HG03060 (cell line): ENCODE measurements at regions not wholly inside any gene's neighbourhood (a gene's known extent, or its start where the extent isn't known, plus 50 kb on each side); places are given as distances from the start of the nearest gene placed in this dataset.
"Not testable (repeated sequence)": the region's sequence is repeated elsewhere in the genome, so short reads cannot be mapped to it uniquely, and the experiment has no call there.

Source experiments
- ATAC-seq: cut with Tn5 transposase; IDR thresholded peaks from one replicate; pipeline ENCODE4 v1.9.1; 2021; ENCODE audit warnings: low read depth, moderate number of reproducible peaks; ENCODE audit not compliant: unreplicated experiment

DNA sequence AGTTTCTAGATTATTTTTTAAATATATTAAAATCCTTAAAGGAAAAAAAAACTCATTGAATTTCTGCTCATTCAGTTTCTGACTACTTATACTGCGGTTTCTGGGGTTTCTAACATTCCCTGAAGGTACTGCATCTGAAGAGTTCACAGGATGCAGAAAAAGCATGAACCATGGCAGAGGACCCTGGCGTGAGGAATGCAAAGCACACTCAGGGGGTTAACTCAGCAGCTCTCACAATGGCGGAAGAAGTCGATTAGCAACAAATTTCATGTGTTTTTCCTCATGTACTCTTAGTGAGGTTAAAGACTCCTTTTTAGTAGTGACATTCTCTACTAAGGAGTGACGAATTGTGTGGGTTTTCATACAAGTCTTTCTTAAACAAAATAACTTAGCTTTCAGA is 975.6 kb downstream of the NCAM2 start:
- no peak for ATAC-seq

DNA sequence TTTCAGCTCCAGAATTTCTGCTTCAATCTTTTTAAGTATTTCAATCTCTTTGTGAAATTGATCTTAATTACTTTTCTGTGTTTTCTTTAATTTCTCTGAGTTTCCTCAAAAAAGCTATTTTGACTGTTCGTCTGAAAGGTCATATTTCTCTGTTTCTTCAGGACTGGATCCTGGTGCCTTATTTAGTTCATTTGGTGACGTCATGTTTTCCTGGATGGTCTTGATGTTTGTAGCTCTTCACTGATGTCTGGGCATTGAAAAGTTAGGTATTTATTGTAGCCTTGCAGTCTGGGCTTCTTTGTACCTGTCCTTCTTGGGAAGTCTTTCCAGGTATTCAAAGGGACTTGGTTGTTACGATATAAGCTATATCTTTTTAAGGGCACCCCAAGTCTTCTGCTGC is 998.7 kb downstream of the NCAM2 start:
- ATAC-seq, result no peak

DNA sequence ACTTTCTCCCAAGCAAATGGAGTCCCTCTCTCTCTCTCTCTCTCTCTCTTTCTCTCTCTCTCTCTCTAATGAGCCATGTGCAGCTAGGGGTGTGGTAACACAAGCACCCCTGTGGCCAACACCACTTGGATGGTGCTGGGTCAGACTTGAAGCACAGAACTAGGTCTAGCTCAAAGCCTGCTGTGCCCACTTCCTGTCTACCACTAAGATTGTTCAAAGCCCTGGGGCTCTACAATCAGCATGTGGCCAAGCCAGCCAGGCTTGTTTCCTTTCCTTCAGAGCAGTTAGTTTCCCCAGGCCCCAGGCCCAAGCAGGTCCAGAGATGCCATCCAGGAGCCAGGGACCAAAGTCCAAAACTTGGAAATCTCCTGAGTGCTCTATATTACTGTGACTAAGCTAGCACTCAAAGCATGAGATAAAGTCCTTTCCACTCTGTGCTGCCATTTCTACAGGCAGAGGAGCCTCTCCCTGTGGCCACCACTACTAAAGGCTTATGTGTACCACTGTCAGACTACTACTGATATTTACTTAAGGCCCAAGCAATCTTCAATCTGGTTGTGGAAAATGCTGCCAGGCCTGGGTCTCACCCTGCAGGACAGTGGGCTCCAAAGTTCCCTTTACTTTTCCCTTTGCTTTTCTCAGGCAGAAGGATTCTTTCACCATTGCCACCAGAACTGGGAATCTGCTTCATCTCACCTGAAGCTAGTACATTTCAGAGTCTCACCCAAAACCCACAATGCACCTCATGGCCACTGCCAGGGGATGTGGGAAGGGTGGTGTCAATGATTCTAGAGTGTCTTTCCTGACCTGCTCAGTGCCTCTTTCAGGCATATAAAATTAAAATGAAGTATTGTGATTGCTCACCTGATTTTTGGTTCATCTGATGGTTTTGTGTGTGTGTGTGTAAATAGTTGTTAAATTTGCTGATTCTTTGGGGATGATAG is 999.5 kb downstream of the NCAM2 start:
- ATAC-seq, result no peak

DNA sequence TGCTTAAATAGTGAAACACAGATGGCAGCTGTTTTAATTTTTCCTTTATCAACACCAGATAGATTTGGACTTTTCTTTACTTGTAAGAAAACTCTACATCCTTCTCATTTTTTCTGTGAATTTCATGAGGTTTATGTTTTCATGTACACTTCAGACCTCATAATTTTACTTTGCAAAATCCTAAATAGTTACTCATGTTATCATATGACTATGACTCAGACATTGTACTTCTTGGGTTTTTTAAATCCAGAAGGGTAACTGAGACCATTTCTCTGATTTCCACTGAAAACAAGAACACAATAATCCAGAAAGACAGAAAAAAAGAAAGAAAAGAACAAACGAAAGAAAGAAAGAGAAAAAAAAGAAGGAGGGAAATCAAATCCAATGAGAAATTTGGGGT is 1021.6 kb downstream of the NCAM2 start:
- no peak for ATAC-seq

DNA sequence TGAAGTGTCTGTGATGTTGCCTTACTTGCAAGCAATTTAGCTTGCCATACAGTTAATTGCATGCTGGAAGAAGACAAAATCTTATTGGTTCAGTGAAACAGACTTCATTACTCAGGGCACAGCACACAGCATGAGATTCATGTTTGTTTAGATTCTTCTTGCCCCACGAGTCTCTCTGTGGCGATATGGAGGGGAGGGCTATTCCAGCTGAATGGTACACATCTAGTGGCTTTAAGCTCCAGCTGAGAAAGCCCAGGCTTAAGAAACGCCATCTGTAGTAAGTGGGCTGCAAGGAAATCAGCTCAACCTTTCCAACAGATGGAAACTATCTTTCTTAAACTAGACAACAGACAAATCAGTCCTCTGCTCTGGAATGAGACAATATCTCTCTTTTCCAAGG is 1022.0 kb downstream of the NCAM2 start:
- ATAC-seq, result no peak

DNA sequence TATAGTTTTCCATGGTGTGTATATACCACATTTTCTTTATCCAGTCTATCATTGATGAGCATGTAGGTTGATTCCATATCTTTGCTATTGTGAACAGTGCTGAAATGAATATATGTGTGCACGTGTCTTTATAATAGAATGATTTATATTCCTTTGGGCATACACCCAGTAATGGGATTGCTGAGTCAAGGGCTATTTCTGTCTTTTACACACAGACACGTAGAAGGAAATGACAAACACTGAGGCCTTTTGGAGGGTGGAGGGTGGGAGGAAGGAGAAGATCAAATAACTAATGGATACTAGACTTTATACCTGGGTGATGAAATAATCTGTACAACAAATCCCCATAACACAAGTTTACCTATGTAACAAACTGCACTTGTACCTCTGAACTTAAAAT is 1025.7 kb downstream of the NCAM2 start:
- not testable (repeated sequence) for ATAC-seq

DNA sequence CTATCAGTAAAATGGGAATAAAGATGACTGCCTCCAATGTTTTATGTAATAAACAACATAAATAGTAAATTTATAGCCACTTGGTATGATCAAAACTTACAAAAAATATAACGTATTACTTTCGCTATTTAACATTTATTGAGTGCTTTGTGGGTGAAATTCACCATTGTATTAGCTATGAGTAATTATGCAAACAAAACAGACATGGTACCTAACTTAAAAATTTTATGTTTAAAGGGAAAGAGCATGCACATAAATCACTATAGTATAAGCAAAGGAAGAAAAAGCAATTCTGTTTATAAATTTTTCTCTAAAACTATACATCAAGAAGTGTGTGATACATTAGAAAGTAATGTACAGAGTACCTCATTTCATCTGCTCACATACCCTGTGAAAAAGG is 1046.2 kb downstream of the NCAM2 start:
- ATAC-seq, result no peak

DNA sequence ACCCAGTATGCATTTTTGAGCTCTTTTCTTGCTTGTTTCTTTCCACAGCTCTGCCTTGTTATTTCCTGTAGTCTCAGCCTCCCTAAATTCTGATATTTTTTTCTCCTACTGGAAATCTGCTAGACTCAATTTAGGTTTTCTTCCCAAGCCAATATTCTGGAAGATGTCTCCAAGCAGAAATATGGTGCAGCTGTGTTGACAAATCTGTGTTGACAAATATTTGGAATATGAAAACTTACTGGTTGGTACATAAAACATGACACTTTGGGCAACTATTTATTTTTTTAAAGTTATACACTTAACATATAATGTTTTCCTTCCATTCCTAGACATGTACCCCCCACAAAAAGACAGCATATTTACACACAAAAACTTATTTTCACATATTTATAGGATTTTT is 1048.4 kb downstream of the NCAM2 start:
- ATAC-seq, result no peak

DNA sequence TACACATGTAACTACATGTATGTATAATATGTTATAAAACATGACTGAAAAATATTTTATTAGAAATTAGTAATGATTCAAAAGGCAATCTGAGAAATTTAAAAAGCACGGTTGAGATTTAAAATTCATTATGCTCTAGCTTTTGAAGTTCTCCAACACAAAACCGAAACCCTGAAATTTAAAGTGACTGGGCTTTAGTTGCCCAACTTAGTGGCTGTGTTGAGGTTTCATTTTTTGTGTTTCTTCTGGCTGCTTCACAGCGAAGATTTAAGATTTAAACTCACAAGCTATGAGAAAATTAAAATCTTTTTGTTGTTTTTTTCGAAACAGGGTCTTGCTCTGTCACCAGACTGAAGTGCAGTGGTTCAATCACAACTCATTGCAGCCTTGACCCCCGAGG is 1058.7 kb downstream of the NCAM2 start:
- ATAC-seq, result no peak

DNA sequence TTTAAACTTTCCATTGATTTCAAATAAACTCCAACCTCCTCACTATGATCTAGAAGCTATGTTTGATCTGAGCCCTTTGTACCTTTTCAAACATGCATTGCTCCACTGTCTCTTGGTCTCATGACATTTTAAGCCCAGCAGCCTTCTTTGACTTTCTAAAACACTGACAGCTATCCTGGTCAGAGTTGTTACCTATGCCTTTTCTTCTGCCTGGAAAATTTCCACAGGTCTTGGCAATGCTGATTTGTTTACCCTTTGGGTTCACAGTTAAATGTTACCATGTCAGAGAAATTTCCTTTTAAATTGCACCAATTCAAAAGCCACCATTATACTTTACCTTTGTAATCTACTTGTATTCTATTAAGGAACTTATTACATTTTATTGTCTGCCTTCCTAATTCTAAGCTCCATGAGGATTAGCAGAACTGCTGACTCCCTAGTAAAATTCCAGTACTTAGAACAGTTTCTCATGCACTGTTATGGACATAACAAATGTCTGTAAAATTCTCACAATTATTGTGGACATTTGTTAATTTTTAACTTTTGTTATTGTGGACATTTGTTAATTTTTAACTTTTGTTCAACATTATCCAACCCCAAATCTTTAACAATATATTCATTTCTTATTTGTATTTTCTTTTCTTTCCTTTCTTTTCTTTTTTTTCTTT is 1064.4 kb downstream of the NCAM2 start:
- ATAC-seq, result no peak

DNA sequence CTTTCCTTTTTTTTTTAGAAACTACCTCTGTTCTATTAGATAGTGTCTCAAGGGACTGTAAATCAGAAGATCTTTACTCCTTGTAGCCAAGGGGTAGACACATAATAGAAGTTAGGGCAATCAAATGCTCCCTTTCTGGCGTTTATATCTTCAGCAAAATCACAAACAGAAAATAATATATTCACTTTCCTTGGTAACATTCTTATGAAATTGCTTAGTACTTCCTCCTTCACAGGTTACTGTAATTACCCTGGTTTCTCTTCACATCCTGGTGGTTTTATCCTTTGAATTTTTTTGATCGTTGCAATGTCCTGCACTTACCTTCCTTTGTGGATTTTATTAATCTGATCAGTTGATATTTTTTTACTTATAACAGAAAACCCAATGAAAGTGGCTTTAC is 1064.9 kb downstream of the NCAM2 start:
- no peak for ATAC-seq

DNA sequence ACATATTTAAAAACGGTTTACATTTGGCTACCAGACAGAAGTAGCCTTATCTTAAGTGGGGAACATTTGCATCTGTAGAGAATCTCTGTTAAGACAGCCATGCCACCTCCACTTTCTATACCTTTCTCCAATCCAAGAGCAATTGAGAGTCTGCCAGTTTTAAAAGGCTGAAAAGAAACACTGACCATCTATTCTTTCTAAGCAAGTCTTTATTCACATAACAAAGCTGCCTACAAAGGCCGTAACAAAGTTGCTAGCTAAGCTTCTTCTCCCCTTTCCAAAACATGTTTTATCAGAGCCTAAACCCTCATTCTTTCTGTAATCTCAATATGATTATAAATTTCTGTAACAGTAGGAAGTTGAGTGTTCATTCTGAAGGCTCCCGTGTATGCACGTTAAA is 1078.3 kb downstream of the NCAM2 start:
- ATAC-seq, result no peak

DNA sequence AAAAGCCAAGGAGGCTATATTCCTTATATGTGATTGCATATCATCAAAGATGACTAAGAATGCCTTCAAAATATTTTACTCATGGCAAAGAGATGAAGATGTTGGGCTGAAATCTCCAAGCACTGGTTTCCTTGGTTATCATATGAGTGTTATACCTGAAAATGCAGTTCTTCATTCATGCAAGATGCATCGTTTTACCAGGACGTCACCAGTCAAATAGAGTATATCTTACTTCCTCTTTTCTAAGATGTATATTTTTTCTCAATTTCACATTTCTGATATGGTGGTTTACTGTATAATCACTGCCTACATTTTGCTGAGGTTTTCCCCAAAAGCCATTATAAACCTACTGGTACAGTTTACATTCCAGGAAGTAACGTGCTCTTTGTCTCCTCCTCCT is 1085.7 kb downstream of the NCAM2 start:
- no peak for ATAC-seq

DNA sequence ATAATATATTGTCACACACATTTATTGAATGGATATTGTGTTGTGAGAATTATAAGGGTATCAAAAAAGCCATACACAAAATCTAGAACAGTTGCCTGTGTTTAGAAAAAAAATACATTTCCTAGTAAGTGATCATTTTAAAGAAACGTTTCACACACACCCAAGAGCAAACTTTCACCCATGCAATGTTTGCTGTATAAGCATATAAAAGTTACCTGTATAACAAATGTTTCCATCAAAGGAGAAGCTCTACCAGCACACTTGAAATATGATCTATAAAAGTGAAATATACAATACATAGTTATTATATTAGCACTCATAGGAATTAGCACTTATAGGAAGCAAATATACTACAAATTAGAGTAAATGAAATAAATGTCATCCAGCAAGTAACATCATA is 1098.1 kb downstream of the NCAM2 start:
- no peak for ATAC-seq

DNA sequence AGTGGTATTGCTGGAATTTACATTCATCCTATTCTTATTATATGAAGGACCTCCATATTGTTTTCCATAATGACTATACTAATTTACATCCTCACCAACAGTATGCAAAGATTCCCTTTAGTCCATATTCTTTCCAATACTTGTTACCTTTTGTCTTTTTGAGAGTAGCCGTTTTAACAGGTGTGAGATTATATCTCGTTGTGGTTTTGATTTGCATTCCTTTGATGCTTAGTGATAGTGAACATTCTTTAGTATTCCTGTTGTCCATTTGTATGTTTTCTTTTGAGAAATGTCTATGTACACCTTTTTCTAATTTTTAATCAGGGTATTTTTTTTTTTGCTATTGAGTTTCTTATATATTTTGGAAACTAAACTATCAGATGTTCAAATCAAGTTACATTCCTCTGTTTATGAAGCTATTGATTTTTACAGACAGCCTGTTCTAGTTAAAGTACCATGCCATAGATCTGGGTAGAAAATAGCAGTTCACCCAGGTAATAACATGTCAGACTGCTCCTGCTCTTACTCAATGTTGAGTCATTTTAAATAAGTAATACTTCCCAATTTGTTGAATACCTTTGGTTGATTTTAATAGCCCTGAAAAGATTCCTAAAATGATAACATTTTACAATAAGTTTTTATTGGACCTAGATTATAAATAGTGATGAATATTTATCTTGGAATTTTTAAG is 1108.7 kb downstream of the NCAM2 start:
- no peak for ATAC-seq

DNA sequence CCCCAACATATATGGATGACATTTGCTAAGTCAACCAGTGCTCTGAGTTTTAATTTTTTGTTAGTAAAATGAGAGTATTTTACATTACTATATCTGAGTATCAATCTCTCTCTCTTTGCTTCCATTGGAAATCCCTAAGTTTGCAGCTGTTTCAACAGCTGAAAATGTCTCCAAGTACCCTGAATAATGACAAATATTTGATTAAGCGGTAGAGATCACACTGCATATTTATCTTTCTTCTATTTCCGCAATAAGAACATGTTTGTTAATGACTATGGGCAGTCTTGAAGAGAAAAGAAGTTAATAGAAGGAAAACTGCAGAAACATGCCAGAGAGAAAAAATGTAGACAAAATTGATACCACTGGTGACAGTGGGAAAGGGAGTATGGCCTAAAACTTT is 1117.5 kb downstream of the NCAM2 start:
- no peak for ATAC-seq

DNA sequence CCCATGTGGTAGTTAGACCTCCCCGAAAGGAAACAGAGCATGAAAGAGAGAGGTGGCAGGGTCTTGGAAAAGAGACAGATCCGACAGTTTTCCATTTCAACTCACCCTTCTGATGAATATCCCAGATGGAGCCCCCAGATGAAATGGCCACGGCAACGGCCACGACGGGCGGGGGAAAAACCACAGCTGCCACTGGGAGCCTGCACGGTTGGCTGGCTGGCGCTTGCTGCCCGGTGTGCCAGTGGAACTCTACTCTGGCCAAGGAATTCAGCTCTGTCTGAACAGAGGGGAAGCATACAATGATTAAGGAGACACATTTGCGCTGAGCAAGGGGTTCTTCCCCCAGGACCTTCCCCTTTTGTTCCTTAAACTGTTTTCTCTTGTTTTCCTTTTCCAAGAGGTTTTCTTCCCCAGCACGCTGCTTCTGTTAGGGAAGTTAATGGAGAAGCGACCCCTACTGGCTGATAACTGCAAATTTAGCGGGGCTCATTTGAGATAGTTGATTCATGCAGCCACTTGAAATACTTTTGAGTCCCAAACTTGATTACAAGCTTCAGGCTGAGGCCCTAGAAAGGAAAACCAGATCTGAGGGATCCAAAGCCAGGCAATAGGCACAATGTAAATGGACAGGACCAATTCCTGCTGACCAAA is 1122.5 kb downstream of the NCAM2 start:
- ATAC-seq, result no peak

DNA sequence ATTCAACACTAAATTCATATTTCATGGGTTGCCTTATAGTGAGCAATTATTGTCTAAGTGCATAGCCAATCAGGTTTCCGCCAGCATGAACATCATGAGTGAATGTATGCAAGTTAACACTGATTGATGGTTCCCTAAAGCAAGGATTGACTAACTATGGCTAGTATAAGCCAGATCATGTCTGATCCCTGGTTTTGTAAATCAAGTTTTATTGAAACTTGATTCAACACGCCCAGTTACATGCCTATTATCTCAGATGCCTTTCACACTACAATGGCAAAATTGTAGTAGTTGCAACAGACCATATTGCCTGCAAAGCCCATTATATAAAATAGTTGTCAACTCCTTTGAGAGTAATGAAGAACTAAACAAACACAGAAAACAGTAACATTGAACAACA is 1127.4 kb downstream of the NCAM2 start:
- no peak for ATAC-seq

DNA sequence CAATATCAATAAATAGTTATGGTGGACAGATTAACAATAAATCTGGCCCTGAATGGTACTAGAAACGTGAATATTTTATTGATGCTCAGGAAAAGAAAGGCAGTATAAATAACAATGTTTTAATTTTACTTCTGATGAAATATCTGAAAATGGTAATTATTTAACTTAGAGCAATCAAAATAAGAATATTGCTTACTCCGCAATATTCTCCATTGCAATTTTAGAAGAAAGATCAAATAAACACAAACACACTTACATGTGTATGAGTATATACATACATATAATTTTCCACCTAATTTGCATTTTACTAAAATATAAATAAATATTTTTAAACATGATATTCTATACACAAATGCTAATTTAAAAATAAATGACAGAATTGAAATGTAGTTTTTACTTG is 1130.5 kb downstream of the NCAM2 start:
- no peak for ATAC-seq

DNA sequence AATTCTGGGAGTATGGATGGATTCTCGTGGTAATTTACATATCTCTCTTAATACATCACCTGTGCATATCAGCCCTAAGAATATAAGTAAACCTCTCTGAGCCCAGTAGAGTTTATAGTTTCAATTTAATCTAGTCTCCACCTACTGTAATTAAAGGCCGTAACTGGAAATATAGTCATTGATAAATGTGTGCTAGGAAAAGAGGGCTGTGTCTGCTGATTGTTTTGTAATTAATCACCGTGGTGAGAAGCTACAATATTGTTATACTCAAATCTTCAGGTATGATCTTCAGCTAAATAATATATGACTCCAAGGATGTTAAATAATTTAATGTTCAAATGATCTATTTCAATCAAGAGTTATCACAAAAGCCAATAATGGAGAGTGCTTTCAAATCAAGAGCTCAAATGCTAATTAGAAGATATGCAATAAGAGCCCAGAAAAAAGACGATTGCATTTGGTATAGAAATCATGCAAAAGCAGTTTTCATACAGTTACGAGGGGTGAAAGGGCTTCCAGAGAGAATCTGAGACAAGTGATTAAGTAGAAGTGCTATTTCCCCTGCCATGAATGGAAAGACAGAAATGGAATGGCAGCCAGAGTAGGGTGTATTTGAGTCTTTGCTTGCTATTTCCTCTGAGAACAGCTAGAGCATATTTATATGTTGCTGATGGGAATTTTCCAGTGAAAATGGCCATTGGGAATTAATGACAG is 1134.3 kb downstream of the NCAM2 start:
- ATAC-seq, result no peak
